ENCODE measurements at regions not wholly inside any gene's neighbourhood (a gene's known extent, or its start where the extent isn't known, plus 50 kb on each side); places are given as distances from the start of the nearest gene placed in this dataset.
A peak's percentile ranks its signal among the peaks of the same experiment; 100 is the strongest.

DNA sequence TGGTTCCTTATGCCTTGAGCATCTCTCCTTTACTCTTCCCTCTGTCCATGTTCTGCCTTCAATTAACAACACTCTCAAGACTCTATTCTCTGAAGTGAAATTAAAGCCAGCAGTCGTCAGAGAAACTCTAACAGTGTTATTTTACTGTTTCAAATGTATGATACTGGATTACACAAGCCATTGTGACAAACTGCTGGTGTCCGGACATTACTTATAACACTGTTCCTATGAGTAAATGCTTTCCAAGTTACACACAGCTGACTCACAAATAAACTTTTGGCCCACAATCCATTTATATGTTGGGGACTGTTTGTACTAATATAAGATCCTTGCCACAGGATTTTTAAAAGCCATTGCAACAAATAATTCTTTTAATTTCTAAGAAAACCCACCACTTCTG is 63.2 kb upstream of the GHR start:
- in situ Hi-C loops (cut with HindIII; ENCODE audit: low pct_ligation_motif_present, low sequenced_read_pairs) = no loop called here
- Histone ChIP-seq H3K27me3 (replicated peaks) (no peaks in the 10 kb centered on the region), H3K4me3 (ENCODE audit: low read depth, low read length) (no peak overlapping the region), H3K36me3 (replicated peaks) (no peaks in the 10 kb centered on the region), H3K27ac (no peak overlapping the region)
- DNase-seq = peak; percentile 47
- TF ChIP-seq, protein P1, sequence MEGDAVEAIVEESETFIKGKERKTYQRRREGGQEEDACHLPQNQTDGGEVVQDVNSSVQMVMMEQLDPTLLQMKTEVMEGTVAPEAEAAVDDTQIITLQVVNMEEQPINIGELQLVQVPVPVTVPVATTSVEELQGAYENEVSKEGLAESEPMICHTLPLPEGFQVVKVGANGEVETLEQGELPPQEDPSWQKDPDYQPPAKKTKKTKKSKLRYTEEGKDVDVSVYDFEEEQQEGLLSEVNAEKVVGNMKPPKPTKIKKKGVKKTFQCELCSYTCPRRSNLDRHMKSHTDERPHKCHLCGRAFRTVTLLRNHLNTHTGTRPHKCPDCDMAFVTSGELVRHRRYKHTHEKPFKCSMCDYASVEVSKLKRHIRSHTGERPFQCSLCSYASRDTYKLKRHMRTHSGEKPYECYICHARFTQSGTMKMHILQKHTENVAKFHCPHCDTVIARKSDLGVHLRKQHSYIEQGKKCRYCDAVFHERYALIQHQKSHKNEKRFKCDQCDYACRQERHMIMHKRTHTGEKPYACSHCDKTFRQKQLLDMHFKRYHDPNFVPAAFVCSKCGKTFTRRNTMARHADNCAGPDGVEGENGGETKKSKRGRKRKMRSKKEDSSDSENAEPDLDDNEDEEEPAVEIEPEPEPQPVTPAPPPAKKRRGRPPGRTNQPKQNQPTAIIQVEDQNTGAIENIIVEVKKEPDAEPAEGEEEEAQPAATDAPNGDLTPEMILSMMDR (IDR thresholded peaks at IDR 0.05; ENCODE audit: low read depth, low read length, missing control alignments) = no peak

DNA sequence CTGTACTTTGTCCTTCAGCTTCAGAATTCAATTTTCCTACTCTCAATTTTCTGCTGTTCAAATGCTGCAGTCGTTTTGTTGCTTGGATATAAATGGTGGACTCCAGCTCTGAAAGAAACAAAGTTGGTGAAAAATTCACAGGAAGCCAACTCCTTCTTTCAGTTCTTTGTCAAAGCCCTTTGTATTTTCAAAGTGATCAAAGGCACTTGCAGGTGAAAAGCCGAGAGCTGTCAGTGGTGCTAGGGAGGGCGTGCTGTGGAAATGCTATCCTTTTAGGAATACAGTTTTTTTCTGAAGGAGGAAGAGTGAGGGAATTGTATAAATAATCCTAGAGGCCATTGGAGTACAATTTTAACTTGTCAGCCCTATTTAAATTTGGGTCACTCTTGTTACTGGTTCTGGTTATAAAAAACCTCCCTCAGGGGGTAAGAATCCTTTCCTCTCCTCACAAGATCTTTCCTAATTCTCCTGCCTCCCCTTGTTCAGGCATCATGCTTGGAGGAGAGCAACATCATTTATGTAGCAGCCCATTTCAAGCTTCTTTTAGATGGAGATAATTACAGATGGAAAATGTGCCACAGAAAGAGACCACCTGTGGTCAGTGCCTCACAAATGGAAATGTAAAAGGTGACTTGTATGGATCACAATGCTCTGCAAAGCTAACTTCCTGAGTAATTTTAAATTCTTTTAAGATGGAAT is 62.5 kb upstream of the GHR start:
- H3K27me3 ChIP-seq (replicated peaks) = no peaks in the 10 kb centered on the region
- in situ Hi-C loops (cut with HindIII; ENCODE audit: low pct_ligation_motif_present, low sequenced_read_pairs) = no loop called here
- H3K27ac ChIP-seq = no peak overlapping the region
- no peaks in the 10 kb centered on the region for H3K36me3 ChIP-seq (replicated peaks)
- TF ChIP-seq, protein P1 (IDR thresholded peaks at IDR 0.05; ENCODE audit: low read depth, low read length, missing control alignments) = no peak
- no peak overlapping the region for H3K4me3 ChIP-seq (ENCODE audit: low read depth, low read length)
- DNase-seq = no peak

DNA sequence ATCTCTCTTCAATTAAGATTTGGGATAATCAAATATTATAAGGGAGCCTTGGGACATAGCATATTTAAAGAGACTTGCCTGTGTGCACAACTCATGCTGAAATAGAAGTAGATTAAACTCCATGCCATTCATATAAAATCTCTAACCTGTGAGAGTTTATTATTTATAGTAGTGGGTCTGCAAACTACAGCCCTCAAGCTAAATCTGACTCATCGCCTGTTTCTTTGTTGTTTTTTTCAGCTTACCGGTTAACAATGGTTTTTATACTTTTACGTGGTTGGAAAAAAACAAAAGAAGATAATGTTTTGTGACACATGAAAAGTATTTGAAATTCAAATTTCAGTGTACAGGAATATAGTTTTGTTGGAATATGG is 61.9 kb upstream of the GHR start:
- no peaks in the 10 kb centered on the region for H3K27me3 ChIP-seq (replicated peaks)
- TF ChIP-seq, protein P1 (IDR thresholded peaks at IDR 0.05; ENCODE audit: low read depth, low read length, missing control alignments) = no peak
- no peak for DNase-seq
- H3K4me3 ChIP-seq (ENCODE audit: low read depth, low read length) = no peak overlapping the region
- in situ Hi-C loops (cut with HindIII; ENCODE audit: low pct_ligation_motif_present, low sequenced_read_pairs) = no loop called here
- no peaks in the 10 kb centered on the region for H3K36me3 ChIP-seq (replicated peaks)
- H3K27ac ChIP-seq = no peak overlapping the region

DNA sequence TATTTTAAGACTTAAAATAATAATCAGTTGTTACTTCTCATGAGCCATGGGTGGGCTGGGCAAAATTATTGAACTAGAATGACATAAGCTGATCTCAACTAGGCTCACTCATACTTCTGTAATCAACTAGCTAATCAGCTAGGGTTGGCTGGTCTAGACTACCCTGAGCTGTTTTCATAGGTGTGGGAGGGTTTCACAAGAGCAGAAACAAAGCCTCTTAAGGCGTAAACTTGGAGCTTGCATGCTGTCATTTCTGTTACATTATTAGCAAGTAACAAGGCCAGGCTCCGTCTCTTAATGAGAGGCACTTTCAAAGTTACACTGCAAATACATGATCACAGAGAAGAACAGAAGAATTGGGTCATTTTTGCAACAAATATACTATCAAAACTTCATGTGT is 57.2 kb upstream of the GHR start:
- Histone ChIP-seq H3K4me3 (ENCODE audit: low read depth, low read length) (no peak overlapping the region), H3K27me3 (replicated peaks) (no peaks in the 10 kb centered on the region), H3K27ac (no peak overlapping the region), H3K36me3 (replicated peaks) (no peaks in the 10 kb centered on the region)
- DNase-seq = no peak
- in situ Hi-C loops (cut with HindIII; ENCODE audit: low pct_ligation_motif_present, low sequenced_read_pairs) = no loop called here
- TF ChIP-seq, protein P1 (IDR thresholded peaks at IDR 0.05; ENCODE audit: low read depth, low read length, missing control alignments) = no peak

Measured in brain microvascular endothelial cell (primary cell).